Activated naive CD8-positive, alpha-beta T cell treated with anti-CD3 and anti-CD28 coated beads for 36 hours (primary cell): ENCODE measurements at regions not wholly inside any gene's neighbourhood (a gene's known extent, or its start where the extent isn't known, plus 50 kb on each side); places are given as distances from the start of the nearest gene placed in this dataset.

ENCODE experiments used
- DNase-seq: peaks from one replicate; pipeline ENCODE4 v3.0.0; 2021
- H3K27ac Mint-ChIP-seq: one replicate; pipeline ENCODE4 v1.8.0; 2022; ENCODE audit warnings: mild to moderate bottlenecking, moderate library complexity, mixed read lengths
- H3K27me3 Mint-ChIP-seq: one replicate; pipeline ENCODE4 v1.8.0; 2022; ENCODE audit warnings: mild to moderate bottlenecking, mixed read lengths
- H3K36me3 Mint-ChIP-seq: one replicate; pipeline ENCODE4 v1.8.0; 2021; ENCODE audit warnings: mild to moderate bottlenecking, mixed read lengths
- H3K4me1 Mint-ChIP-seq: one replicate; pipeline ENCODE4 v1.8.0; 2021; ENCODE audit warnings: mixed read lengths
- H3K4me3 Mint-ChIP-seq: one replicate; pipeline ENCODE4 v1.8.0; 2022; ENCODE audit warnings: mild to moderate bottlenecking, moderate library complexity, mixed read lengths
- H3K9me3 Mint-ChIP-seq: one replicate; pipeline ENCODE4 v1.8.0; 2022; ENCODE audit warnings: mixed read lengths

- no peaks in the 10 kb centered on the region for H3K4me1 Mint-ChIP-seq
- no peaks in the 10 kb centered on the region for H3K36me3 Mint-ChIP-seq
- H3K27ac Mint-ChIP-seq, result no peak overlapping the region
- H3K27me3 Mint-ChIP-seq, result peaks cover 14% of the 10 kb centered on the region
- no peak for DNase-seq
- H3K9me3 Mint-ChIP-seq, result no peaks in the 10 kb centered on the region
- H3K4me3 Mint-ChIP-seq, result no peak overlapping the region
These were observed 303.7 kb upstream of the PLET1 start for GRCh38 chr11:112564228-112564955.

- DNase-seq, result no peak
- Mint-ChIP-seq H3K27me3 (peaks cover 23% of the 10 kb centered on the region), H3K4me1 (no peaks in the 10 kb centered on the region), H3K27ac (no peak overlapping the region), H3K9me3 (no peaks in the 10 kb centered on the region), H3K4me3 (no peak overlapping the region), H3K36me3 (no peaks in the 10 kb centered on the region)
These were observed 304.9 kb upstream of the PLET1 start for GRCh38 chr11:112565551-112565950.

GRCh38 chr11:112566124-112566523 is 305.5 kb upstream of the PLET1 start:
- Mint-ChIP-seq H3K4me3 (no peak overlapping the region), H3K9me3 (no peaks in the 10 kb centered on the region), H3K27ac (no peak overlapping the region), H3K4me1 (no peaks in the 10 kb centered on the region), H3K27me3 (peaks cover 27% of the 10 kb centered on the region), H3K36me3 (no peaks in the 10 kb centered on the region)
- no peak for DNase-seq

GRCh38 chr11:112570333-112570732 is 309.7 kb upstream of the PLET1 start:
- no peak overlapping the region for H3K4me3 Mint-ChIP-seq
- H3K9me3 Mint-ChIP-seq, result no peaks in the 10 kb centered on the region
- DNase-seq, result no peak
- H3K4me1 Mint-ChIP-seq, result no peaks in the 10 kb centered on the region
- peaks cover 29% of the 10 kb centered on the region for H3K27me3 Mint-ChIP-seq
- no peaks in the 10 kb centered on the region for H3K36me3 Mint-ChIP-seq
- H3K27ac Mint-ChIP-seq, result no peak overlapping the region

- Mint-ChIP-seq H3K4me3 (no peak overlapping the region), H3K27ac (no peak overlapping the region), H3K4me1 (no peaks in the 10 kb centered on the region)
These were observed 318.6 kb upstream of the PLET1 start for GRCh38 chr11:112579282-112579681.

GRCh38 chr11:112580864-112581263 is 320.2 kb upstream of the PLET1 start:
- no peak overlapping the region for H3K4me3 Mint-ChIP-seq

More at GRCh38 chr11:112579282-112579681, 318.6 kb upstream of the PLET1 start:
- Mint-ChIP-seq H3K27me3 (peaks cover 5% of the 10 kb centered on the region), H3K36me3 (no peaks in the 10 kb centered on the region), H3K9me3 (no peaks in the 10 kb centered on the region)
- DNase-seq, result no peak

GRCh38 chr11:112581747-112582146 is 321.1 kb upstream of the PLET1 start:
- no peaks in the 10 kb centered on the region for H3K36me3 Mint-ChIP-seq
- H3K4me1 Mint-ChIP-seq, result no peaks in the 10 kb centered on the region
- no peak overlapping the region for H3K4me3 Mint-ChIP-seq
- peaks cover 5% of the 10 kb centered on the region for H3K27me3 Mint-ChIP-seq
- H3K9me3 Mint-ChIP-seq, result no peaks in the 10 kb centered on the region
- DNase-seq, result no peak
- H3K27ac Mint-ChIP-seq, result no peak overlapping the region

More at GRCh38 chr11:112580864-112581263, 320.2 kb upstream of the PLET1 start:
- H3K36me3 Mint-ChIP-seq, result no peaks in the 10 kb centered on the region
- H3K27me3 Mint-ChIP-seq, result peaks cover 5% of the 10 kb centered on the region
- no peak overlapping the region for H3K27ac Mint-ChIP-seq
- DNase-seq, result no peak
- H3K9me3 Mint-ChIP-seq, result no peaks in the 10 kb centered on the region
- no peaks in the 10 kb centered on the region for H3K4me1 Mint-ChIP-seq

GRCh38 chr11:112582366-112582765 is 321.7 kb upstream of the PLET1 start:
- no peaks in the 10 kb centered on the region for H3K36me3 Mint-ChIP-seq

GRCh38 chr11:112583261-112583893 is 322.7 kb upstream of the PLET1 start:
- H3K27ac Mint-ChIP-seq, result no peak overlapping the region

More at GRCh38 chr11:112582366-112582765, 321.7 kb upstream of the PLET1 start:
- no peak for DNase-seq
- Mint-ChIP-seq H3K4me1 (no peaks in the 10 kb centered on the region), H3K9me3 (no peaks in the 10 kb centered on the region), H3K27me3 (peaks cover 5% of the 10 kb centered on the region), H3K4me3 (no peak overlapping the region), H3K27ac (no peak overlapping the region)

GRCh38 chr11:112584672-112585071 is 324.0 kb upstream of the PLET1 start:
- Mint-ChIP-seq H3K27ac (no peak overlapping the region), H3K27me3 (peaks cover 2% of the 10 kb centered on the region), H3K9me3 (no peaks in the 10 kb centered on the region), H3K36me3 (no peaks in the 10 kb centered on the region), H3K4me1 (peaks cover 2% of the 10 kb centered on the region), H3K4me3 (no peak overlapping the region)
- peak; percentile 4 for DNase-seq

More at GRCh38 chr11:112583261-112583893, 322.7 kb upstream of the PLET1 start:
- Mint-ChIP-seq H3K4me1 (peaks cover 2% of the 10 kb centered on the region), H3K9me3 (no peaks in the 10 kb centered on the region), H3K4me3 (no peak overlapping the region), H3K36me3 (no peaks in the 10 kb centered on the region), H3K27me3 (peaks cover 5% of the 10 kb centered on the region)
- DNase-seq, result no peak

GRCh38 chr11:112587664-112588063 is 327.0 kb upstream of the PLET1 start:
- Mint-ChIP-seq H3K4me1 (peaks cover 2% of the 10 kb centered on the region), H3K27ac (no peak overlapping the region), H3K36me3 (no peaks in the 10 kb centered on the region), H3K9me3 (no peaks in the 10 kb centered on the region), H3K27me3 (no peaks in the 10 kb centered on the region), H3K4me3 (no peak overlapping the region)
- DNase-seq, result no peak

- Mint-ChIP-seq H3K4me3 (no peak overlapping the region), H3K27ac (no peak overlapping the region), H3K4me1 (peaks cover 2% of the 10 kb centered on the region), H3K36me3 (no peaks in the 10 kb centered on the region), H3K27me3 (no peaks in the 10 kb centered on the region), H3K9me3 (no peaks in the 10 kb centered on the region)
- DNase-seq, result peak; percentile 15
These were observed 327.6 kb upstream of the PLET1 start for GRCh38 chr11:112588252-112588694.

GRCh38 chr11:112589155-112589554 is 328.5 kb upstream of the PLET1 start:
- no peak for DNase-seq
- no peaks in the 10 kb centered on the region for H3K9me3 Mint-ChIP-seq
- H3K4me3 Mint-ChIP-seq, result no peak overlapping the region
- no peaks in the 10 kb centered on the region for H3K27me3 Mint-ChIP-seq
- H3K4me1 Mint-ChIP-seq, result peaks cover 2% of the 10 kb centered on the region
- H3K27ac Mint-ChIP-seq, result no peak overlapping the region
- H3K36me3 Mint-ChIP-seq, result no peaks in the 10 kb centered on the region

- DNase-seq, result no peak
- Mint-ChIP-seq H3K4me1 (peaks cover 2% of the 10 kb centered on the region), H3K27me3 (no peaks in the 10 kb centered on the region), H3K4me3 (no peak overlapping the region), H3K27ac (no peak overlapping the region), H3K36me3 (no peaks in the 10 kb centered on the region), H3K9me3 (no peaks in the 10 kb centered on the region)
These were observed 330.1 kb upstream of the PLET1 start for GRCh38 chr11:112590764-112591163.

GRCh38 chr11:112593440-112593839 is 332.8 kb upstream of the PLET1 start:
- Mint-ChIP-seq H3K4me1 (no peaks in the 10 kb centered on the region), H3K9me3 (no peaks in the 10 kb centered on the region), H3K4me3 (no peak overlapping the region), H3K27ac (no peak overlapping the region), H3K36me3 (no peaks in the 10 kb centered on the region), H3K27me3 (no peaks in the 10 kb centered on the region)
- DNase-seq, result no peak

GRCh38 chr11:112596324-112596723 is 335.7 kb upstream of the PLET1 start:
- no peaks in the 10 kb centered on the region for H3K27me3 Mint-ChIP-seq
- H3K9me3 Mint-ChIP-seq, result no peaks in the 10 kb centered on the region
- no peak for DNase-seq
- H3K27ac Mint-ChIP-seq, result no peak overlapping the region
- H3K4me1 Mint-ChIP-seq, result no peaks in the 10 kb centered on the region
- H3K36me3 Mint-ChIP-seq, result no peaks in the 10 kb centered on the region
- H3K4me3 Mint-ChIP-seq, result no peak overlapping the region
